NCI-H345 (cell line): ENCODE measurements at regions not wholly inside any gene's neighbourhood (a gene's known extent, or its start where the extent isn't known, plus 50 kb on each side); places are given as distances from the start of the nearest gene placed in this dataset.
A peak's percentile ranks its signal among the peaks of the same experiment; 100 is the strongest.

Experiments used
- DNase-seq: peaks from one replicate; lab custom pipeline; 2025; lab: John Stamatoyannopoulos, UW

- DNase-seq: no peak
These were observed 346.7 kb downstream of the PLK2 start for GRCh38 chr5:58113172-58113571.

GRCh38 chr5:58108511-58108910 is 351.4 kb downstream of the PLK2 start:
- DNase-seq: no peak

- DNase-seq: no peak
These were observed 352.2 kb downstream of the PLK2 start for GRCh38 chr5:58107704-58108103.

GRCh38 chr5:58106754-58107410 is 353.0 kb downstream of the PLK2 start:
- no peak for DNase-seq

GRCh38 chr5:58105836-58106235 is 354.1 kb downstream of the PLK2 start:
- no peak for DNase-seq

DNA sequence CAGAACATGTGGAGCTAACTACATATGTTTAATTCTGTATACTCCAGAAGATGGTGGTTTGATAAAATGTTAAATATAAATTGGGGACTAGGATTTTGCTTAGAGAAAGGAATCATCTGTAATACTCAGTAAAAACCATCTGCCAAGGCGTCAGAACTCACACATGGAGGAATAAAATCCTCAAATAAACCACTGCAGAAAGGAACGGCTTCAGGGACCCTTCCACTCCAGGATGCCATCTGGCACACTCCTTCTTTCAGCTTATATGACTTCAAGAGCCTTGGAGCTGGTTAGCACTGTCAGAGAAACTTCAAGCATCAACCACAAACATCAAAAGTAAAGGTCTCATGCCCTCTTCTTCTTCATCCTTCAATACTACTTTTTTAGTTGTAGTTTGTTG is 360.6 kb downstream of the PLK2 start:
- DNase-seq: no peak

- no peak for DNase-seq
These were observed 365.9 kb downstream of the PLK2 start for GRCh38 chr5:58094031-58094430.

DNA sequence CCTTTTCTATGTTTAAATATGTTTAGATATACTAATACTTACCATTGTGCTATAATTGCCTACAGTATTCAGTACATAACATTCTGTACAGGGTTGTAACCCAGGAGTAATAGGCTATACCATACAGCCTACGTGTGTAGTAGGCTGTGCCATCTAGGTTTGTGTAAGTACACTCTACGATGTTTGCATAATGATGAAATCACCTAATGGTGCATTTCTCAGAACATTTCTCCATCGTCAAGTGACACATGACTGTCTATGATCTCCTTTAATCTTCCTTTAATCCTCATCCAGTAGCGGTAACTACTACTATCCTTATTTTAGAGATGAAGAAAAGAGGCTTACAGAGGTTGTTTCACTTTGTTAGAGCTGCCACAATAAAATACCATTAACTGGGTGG is 369.2 kb downstream of the PLK2 start:
- no peak for DNase-seq

DNA sequence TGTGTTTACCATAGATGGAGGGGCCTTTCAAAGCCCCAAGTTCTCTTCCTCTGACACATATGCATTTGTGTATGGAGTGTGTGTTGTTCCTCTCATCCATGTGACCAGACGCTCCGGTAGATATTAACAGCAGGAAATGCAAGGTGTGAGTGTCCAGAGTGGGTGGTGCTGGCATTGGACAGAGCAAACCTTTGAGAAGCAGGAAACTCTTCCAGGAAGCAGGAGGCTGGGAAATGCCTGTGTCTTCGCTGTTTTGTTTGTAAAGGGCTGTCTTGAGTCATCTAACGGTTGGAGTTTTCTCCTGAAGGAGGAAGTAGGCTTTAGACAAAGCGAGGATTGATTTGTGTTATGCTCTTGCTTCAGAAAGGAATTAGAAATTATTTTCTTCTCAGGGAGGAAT is 370.9 kb downstream of the PLK2 start:
- no peak for DNase-seq

DNA sequence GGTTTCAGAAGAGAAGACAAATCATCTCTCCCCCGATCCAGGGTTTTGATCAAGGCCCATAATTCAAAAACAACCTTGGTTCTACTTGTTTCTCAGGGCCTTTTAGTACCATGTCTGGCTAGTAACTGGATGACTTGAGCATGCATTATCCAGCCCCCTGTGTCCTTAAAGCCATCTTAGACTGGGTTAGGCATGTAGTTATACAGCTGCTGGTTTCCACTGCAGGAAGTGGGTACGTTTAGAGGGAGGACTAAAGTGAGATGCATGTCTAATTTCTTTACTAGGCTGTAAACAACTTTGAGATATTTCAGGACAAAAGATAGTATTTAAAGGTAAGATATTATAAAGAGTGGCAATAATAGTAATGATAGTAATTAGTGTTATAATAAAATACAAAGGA is 372.0 kb downstream of the PLK2 start:
- no peak for DNase-seq

GRCh38 chr5:58087123-58087522 is 372.8 kb downstream of the PLK2 start:
- no peak for DNase-seq

GRCh38 chr5:58085800-58086199 is 374.1 kb downstream of the PLK2 start:
- no peak for DNase-seq

- DNase-seq: no peak
These were observed 378.5 kb downstream of the PLK2 start for GRCh38 chr5:58081435-58081834.

GRCh38 chr5:58080573-58080972 is 379.3 kb downstream of the PLK2 start:
- DNase-seq: no peak

DNA sequence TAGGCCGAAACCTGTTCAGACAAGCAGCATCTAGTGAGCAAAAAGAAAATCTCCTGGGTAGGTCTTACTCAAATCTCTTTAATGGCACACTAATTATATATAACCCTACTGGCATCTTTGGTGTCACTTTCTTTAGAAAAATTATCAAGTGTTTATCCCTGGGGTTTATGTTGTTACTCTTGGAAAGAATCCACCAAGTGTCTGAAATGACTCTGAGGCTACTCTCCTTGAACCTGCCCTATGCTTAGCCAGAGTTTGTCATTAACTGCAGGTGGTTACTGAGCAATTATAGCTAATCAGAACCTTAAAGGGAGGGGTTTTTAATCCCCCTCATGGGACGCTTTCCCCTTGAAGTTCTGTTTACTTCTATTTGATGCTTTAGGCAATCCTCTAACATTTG is 381.9 kb downstream of the PLK2 start:
- no peak for DNase-seq

GRCh38 chr5:58077416-58077815 is 382.5 kb downstream of the PLK2 start:
- DNase-seq: peak; percentile 10

GRCh38 chr5:58076483-58077257 is 383.2 kb downstream of the PLK2 start:
- DNase-seq: no peak

- DNase-seq: no peak
These were observed 384.0 kb downstream of the PLK2 start for GRCh38 chr5:58075907-58076306.

GRCh38 chr5:58074717-58075116 is 385.2 kb downstream of the PLK2 start:
- DNase-seq: no peak

- no peak for DNase-seq
These were observed 385.7 kb downstream of the PLK2 start for GRCh38 chr5:58074222-58074621.

DNA sequence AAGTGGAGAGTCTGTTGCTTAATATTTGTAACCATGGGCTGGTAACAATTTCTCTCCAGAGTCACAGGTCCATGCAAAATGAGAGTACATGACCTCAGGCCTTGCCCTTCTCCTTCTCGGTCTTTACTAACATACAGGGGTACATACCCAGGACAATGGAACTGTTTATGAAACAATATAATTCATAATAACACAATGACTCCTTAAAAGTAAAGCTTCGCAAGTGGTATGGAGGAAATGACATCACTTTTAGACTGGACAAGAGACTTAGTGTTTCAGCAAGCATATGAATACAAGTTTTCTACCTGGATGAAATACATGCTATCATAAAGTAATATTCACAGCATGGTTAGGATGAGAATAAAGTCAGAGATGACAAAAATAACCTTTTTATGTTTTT is 386.6 kb downstream of the PLK2 start:
- DNase-seq: no peak

DNA sequence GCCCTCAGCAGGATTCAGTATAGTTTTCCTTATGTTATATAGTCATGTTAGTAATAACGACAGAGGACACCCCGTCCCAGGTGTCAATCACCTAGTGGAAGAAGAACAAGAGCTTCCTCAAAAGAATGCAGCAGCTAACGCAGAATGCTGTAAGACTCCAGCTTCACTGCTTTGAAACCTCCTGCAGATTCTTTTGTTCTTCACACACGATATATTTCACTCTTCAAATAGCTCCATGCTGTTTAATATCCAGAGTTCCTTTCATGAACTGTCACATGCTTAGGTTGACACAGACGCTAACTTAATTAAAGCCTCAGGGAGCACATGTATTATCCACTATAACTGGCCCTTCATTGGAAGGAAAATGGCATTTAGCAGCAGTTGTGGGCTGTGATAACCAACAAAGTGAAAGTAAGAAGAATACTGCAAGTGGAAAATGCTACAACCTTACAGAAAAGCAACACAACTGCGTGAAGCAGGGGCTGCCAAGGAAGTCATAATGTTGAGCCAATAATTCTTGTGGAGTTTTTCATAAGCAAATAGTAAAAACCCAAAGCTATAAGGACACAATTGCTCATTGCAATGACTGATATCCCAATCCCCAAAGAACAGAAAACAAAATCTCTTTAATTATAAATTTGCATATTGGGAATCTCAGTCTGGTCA is 387.5 kb downstream of the PLK2 start:
- peak; percentile 63 for DNase-seq

DNA sequence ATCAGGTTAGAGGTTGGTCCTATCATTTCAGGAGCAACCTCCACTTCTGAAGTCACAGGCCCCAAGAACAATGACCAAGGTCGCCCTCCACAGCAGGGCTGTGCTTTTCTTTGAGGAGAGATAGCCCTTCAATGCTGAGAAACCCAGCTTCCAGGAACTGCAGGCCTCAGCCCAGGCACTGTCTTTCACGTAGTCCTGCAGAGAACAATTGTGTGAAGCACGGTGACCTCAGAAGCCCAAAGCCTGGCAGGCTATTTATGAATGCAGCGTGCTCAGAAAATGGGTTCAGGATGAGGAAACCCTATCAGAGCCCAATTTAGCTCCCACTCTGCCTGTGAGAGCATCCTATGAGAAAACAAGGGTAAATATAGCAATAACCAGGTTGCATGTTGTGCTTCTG is 388.3 kb downstream of the PLK2 start:
- no peak for DNase-seq
